ENCODE measurements at regions not wholly inside any gene's neighbourhood (a gene's known extent, or its start where the extent isn't known, plus 50 kb on each side); places are given as distances from the start of the nearest gene placed in this dataset.

DNA sequence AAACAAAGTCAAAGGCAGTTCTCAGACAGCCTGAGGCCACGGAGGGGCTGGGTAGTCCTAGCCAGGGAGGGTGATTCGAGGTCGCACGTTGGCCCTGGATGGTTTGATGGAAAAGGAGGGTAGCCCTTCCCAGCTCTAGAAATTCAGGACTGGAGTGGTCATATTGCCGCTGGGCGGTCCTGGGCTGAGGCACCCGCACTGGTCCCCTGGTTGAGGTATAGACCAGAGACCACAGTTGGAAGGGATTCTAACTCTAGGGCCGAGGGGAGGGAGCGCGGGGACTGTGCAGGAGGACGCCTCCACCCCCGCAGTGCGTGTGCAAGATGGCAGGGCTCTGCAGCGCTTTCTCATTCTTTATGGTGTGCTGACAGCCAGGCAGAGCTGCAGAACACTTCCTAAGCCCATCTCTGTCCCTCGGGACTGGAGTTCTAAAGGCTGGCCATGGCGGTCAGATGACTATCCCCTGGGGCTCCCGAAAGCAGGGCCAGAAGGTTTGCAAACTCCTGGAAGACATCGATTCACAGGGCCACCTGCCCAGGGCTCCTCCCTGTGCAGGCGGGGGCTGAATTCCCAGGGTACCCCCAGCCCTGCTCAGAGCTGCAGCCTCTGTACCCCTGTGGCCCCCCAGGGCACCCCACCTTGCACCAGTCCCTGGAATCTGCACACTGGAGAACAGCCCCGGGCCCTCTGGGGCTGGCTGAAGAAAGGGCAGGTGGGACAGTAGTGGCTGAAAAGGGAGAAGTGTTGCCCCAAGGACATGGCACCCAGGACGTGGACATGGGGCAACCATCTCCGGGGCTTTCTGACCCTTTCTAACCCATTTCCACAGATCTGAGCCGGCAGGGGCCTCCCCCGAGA is 51.0 kb upstream of the ELN start:
- H3K4me3 ChIP-seq, result no peak overlapping the region
- H3K9me1 ChIP-seq (ENCODE audit: control insufficient read depth, insufficient read depth, low read length), result no peaks in the 10 kb centered on the region
- in situ Hi-C loops (cut with MboI) (no loop called here), intact Hi-C loops (cut with micrococcal nuclease) (no loop called here)
- H4K20me1 ChIP-seq (replicated peaks; ENCODE audit: control insufficient read depth, insufficient read depth, low read length), result peaks cover 14% of the 10 kb centered on the region
- peaks cover 0 to 9% of the 10 kb centered on the region in 2 experiments; a peak in 1 of 5 replicates for H3K4me1 ChIP-seq (replicated peaks in 1 of 2; ENCODE audit: control insufficient read depth in 2 of 2, insufficient read depth in 2 of 2, low read length in 2 of 2)
- H3K27me3 ChIP-seq (ENCODE audit: control insufficient read depth in 2 of 2, insufficient read depth in 2 of 2, low read length in 2 of 2), result peaks cover 31 to 84% of the 10 kb centered on the region in 2 experiments
- no TSS peak for BruUV-seq (replicated peaks)
- H3K9ac ChIP-seq (ENCODE audit: insufficient read depth in 1 of 2, low read depth in 2 of 2, low read length in 2 of 2), result no peak overlapping the region
- no peaks in the 10 kb centered on the region for H3K9me3 ChIP-seq (replicated peaks; ENCODE audit: control insufficient read depth, insufficient read depth, low read depth, low read length)
- ATAC-seq, result no peak
- DNase-seq (ENCODE audit: extremely low read depth in 1 of 4, low spot score in 3 of 4), result peak in 1 of 4 experiments; percentile 18
- ChIA-PET POLR2A (interaction anchor here (0.5 to 1.5 kb wide), 3 partner anchors 9 to 61 kb away, joined by 4 to 7 read pairs (median 5); no protein-coding TSS in a partner anchor), CTCF (ENCODE audit: low intra/inter-chr PET ratio) (no interaction called here)
- FAIRE-seq, result no peak
- H3K36me3 ChIP-seq (ENCODE audit: control insufficient read depth, insufficient read depth, low read length), result no peaks in the 10 kb centered on the region
- H3K79me2 ChIP-seq (ENCODE audit: control insufficient read depth, insufficient read depth, low read length), result no peaks in the 10 kb centered on the region
- no peak overlapping the region for H3K4me2 ChIP-seq (ENCODE audit: insufficient read depth, low read length)
- 2% methylated on average over 24 of the region's 24 CpGs for WGBS (ENCODE audit: insufficient coverage, low coverage, missing lambda C conversion rate)
- no peak overlapping the region for H2AFZ ChIP-seq (ENCODE audit: low read depth, low read length)
- no peak overlapping the region for H3K27ac ChIP-seq (ENCODE audit: extremely low read depth, low read depth, low read length)
- TF ChIP-seq, protein P1, sequence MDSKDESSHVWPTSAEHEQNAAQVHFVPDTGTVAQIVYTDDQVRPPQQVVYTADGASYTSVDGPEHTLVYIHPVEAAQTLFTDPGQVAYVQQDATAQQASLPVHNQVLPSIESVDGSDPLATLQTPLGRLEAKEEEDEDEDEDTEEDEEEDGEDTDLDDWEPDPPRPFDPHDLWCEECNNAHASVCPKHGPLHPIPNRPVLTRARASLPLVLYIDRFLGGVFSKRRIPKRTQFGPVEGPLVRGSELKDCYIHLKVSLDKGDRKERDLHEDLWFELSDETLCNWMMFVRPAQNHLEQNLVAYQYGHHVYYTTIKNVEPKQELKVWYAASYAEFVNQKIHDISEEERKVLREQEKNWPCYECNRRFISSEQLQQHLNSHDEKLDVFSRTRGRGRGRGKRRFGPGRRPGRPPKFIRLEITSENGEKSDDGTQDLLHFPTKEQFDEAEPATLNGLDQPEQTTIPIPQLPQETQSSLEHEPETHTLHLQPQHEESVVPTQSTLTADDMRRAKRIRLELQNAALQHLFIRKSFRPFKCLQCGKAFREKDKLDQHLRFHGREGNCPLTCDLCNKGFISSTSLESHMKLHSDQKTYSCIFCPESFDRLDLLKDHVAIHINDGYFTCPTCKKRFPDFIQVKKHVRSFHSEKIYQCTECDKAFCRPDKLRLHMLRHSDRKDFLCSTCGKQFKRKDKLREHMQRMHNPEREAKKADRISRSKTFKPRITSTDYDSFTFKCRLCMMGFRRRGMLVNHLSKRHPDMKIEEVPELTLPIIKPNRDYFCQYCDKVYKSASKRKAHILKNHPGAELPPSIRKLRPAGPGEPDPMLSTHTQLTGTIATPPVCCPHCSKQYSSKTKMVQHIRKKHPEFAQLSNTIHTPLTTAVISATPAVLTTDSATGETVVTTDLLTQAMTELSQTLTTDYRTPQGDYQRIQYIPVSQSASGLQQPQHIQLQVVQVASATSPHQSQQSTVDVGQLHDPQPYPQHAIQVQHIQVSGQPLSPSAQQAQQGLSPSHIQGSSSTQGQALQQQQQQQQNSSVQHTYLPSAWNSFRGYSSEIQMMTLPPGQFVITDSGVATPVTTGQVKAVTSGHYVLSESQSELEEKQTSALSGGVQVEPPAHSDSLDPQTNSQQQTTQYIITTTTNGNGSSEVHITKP (IDR thresholded peaks at IDR 0.05; ENCODE audit: partially characterized antibody), result peak; percentile 51
- TF ChIP-seq, protein P2, sequence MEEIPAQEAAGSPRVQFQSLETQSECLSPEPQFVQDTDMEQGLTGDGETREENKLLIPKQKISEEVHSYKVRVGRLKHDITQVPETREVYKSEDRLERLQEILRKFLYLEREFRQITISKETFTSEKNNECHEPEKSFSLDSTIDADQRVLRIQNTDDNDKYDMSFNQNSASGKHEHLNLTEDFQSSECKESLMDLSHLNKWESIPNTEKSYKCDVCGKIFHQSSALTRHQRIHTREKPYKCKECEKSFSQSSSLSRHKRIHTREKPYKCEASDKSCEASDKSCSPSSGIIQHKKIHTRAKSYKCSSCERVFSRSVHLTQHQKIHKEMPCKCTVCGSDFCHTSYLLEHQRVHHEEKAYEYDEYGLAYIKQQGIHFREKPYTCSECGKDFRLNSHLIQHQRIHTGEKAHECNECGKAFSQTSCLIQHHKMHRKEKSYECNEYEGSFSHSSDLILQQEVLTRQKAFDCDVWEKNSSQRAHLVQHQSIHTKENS (CRISPR knock-in tag; IDR thresholded peaks at IDR 0.05), result no peak
- no peak for TF ChIP-seq MEIS2 (IDR thresholded peaks at IDR 0.05; ENCODE audit: partially characterized antibody)
- TF ChIP-seq POLR2AphosphoS5 (IDR thresholded peaks at IDR 0.05; ENCODE audit: control insufficient read depth, insufficient read depth, low read depth, low read length), result no peak
- TF ChIP-seq, protein P3, sequence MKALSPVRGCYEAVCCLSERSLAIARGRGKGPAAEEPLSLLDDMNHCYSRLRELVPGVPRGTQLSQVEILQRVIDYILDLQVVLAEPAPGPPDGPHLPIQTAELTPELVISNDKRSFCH (CRISPR knock-in tag; IDR thresholded peaks at IDR 0.05), result no peak
- TF ChIP-seq, protein P3 (tag; IDR thresholded peaks at IDR 0.05), result no peak
- TF ChIP-seq ZNF76 (CRISPR knock-in tag; IDR thresholded peaks at IDR 0.05; ENCODE audit: borderline replicate concordance), result no peak
- no peak for TF ChIP-seq PTBP1 (IDR thresholded peaks at IDR 0.05; ENCODE audit: low read depth, low read length)
- TF ChIP-seq, protein P4, sequence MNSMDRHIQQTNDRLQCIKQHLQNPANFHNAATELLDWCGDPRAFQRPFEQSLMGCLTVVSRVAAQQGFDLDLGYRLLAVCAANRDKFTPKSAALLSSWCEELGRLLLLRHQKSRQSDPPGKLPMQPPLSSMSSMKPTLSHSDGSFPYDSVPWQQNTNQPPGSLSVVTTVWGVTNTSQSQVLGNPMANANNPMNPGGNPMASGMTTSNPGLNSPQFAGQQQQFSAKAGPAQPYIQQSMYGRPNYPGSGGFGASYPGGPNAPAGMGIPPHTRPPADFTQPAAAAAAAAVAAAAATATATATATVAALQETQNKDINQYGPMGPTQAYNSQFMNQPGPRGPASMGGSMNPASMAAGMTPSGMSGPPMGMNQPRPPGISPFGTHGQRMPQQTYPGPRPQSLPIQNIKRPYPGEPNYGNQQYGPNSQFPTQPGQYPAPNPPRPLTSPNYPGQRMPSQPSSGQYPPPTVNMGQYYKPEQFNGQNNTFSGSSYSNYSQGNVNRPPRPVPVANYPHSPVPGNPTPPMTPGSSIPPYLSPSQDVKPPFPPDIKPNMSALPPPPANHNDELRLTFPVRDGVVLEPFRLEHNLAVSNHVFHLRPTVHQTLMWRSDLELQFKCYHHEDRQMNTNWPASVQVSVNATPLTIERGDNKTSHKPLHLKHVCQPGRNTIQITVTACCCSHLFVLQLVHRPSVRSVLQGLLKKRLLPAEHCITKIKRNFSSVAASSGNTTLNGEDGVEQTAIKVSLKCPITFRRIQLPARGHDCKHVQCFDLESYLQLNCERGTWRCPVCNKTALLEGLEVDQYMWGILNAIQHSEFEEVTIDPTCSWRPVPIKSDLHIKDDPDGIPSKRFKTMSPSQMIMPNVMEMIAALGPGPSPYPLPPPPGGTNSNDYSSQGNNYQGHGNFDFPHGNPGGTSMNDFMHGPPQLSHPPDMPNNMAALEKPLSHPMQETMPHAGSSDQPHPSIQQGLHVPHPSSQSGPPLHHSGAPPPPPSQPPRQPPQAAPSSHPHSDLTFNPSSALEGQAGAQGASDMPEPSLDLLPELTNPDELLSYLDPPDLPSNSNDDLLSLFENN (IDR thresholded peaks at IDR 0.05; ENCODE audit: low read depth in 2 of 2, low read length in 2 of 2), result no peak
